ENCODE measurements at regions not wholly inside any gene's neighbourhood (a gene's known extent, or its start where the extent isn't known, plus 50 kb on each side); places are given as distances from the start of the nearest gene placed in this dataset.

DNA sequence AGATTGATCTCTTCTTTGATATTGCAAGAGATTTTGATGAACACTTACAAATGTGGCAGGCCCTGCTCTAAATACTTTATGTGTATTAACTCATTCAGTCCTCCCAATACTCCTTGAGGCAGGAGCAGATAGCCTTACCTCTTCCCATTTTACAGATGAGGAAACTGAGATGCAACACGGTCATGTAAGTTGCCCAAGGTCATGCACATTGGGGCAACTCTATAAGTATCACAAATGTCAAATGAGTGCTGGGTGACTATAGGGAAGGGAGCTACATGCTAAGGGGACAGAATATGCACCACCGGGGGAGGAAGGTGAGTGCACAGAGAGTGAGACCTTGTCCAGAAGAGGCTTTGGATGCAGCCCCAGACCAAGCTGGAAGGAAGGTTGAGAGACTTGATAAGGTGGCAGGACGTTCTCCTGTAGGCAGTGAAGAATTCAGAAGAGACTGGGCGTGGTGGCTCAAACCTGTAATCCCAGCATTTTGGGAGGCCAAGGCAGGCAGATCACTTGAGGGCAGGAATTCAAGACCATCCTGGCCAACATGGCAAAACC is 132.3 kb upstream of the PWP1 start:
- Histone ChIP-seq H3K9me3 (replicated peaks in 1 of 3) (peaks cover 0 to 8% (median 0%) of the 10 kb centered on the region in 3 donors), H3K4me3 (no peak overlapping the region), H3K27ac (no peak overlapping the region), H3K4me1 (replicated peaks in 1 of 2) (no peaks in the 10 kb centered on the region), H3K36me3 (replicated peaks in 1 of 2) (no peaks in the 10 kb centered on the region), H3K27me3 (no peaks in the 10 kb centered on the region)
- 90 to 92% (median 91%) methylated on average over 4 of the region's 4 CpGs for WGBS, 4 donors
- TF ChIP-seq, protein P1, sequence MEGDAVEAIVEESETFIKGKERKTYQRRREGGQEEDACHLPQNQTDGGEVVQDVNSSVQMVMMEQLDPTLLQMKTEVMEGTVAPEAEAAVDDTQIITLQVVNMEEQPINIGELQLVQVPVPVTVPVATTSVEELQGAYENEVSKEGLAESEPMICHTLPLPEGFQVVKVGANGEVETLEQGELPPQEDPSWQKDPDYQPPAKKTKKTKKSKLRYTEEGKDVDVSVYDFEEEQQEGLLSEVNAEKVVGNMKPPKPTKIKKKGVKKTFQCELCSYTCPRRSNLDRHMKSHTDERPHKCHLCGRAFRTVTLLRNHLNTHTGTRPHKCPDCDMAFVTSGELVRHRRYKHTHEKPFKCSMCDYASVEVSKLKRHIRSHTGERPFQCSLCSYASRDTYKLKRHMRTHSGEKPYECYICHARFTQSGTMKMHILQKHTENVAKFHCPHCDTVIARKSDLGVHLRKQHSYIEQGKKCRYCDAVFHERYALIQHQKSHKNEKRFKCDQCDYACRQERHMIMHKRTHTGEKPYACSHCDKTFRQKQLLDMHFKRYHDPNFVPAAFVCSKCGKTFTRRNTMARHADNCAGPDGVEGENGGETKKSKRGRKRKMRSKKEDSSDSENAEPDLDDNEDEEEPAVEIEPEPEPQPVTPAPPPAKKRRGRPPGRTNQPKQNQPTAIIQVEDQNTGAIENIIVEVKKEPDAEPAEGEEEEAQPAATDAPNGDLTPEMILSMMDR (IDR thresholded peaks at IDR 0.05): no peak
- no peak for TF ChIP-seq POLR2A (IDR thresholded peaks at IDR 0.05)
- intact Hi-C loops (cut with DNase I): no loop called here
- no peak for DNase-seq

DNA sequence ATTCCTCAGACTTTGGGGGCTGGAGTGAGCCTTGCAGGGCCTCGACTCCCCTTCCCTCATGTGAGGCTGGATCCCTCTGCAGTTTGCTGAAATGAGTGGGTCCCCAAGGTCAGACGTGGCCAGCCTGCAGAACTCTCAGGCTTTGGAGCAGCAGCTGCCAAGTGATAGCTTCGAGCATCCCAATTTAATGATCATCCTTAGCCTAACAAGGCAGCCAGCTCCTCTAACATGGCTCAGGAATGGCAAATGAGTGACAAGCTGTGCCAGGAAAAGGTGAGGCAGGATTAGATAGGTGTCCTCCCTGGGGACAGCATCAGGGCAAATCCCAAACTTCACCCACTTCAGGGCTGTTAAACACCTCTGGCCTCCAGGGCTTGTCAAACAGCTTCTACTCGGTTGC is 130.7 kb upstream of the PWP1 start:
- Histone ChIP-seq H3K4me3 (no peak overlapping the region), H3K9me3 (replicated peaks in 1 of 3) (no peaks in the 10 kb centered on the region), H3K4me1 (replicated peaks in 1 of 2) (no peaks in the 10 kb centered on the region), H3K27me3 (no peaks in the 10 kb centered on the region), H3K36me3 (replicated peaks in 1 of 2) (no peaks in the 10 kb centered on the region), H3K27ac (no peak overlapping the region)
- no peak for TF ChIP-seq POLR2A (IDR thresholded peaks at IDR 0.05)
- TF ChIP-seq, protein P1 (IDR thresholded peaks at IDR 0.05): no peak
- DNase-seq: no peak
- 57 to 71% (median 62%) methylated on average over 4 of the region's 4 CpGs for WGBS, 4 donors
- intact Hi-C loops (cut with DNase I): no loop called here

DNA sequence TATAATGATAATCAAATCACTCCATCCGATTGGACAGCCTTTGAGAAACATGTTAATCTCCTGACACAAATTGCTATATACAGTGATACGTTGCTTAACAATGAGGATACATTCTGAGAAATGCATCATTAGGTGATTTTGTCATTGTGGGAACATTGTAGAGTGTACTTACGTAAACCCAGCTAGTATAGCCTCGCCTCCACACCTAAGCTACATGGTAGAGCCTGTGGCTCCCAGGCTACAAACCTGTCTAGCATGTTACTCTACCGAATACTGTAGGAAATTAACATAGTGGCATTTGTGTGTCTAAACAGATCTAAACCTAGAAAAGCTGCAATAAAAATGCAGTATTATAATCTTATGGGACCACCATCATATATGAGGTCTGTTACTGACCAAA is 128.6 kb upstream of the PWP1 start:
- intact Hi-C loops (cut with DNase I): no loop called here
- H3K36me3 ChIP-seq (replicated peaks in 1 of 2): no peaks in the 10 kb centered on the region
- H3K4me1 ChIP-seq (replicated peaks in 1 of 2): no peaks in the 10 kb centered on the region
- 90 to 93% (median 92%) methylated on average over 5 of the region's 5 CpGs for WGBS, 4 donors
- no peak for DNase-seq
- no peaks in the 10 kb centered on the region for H3K9me3 ChIP-seq (replicated peaks in 1 of 3)
- H3K27me3 ChIP-seq: no peaks in the 10 kb centered on the region
- no peak overlapping the region for H3K27ac ChIP-seq
- TF ChIP-seq POLR2A (IDR thresholded peaks at IDR 0.05): no peak
- TF ChIP-seq, protein P1 (IDR thresholded peaks at IDR 0.05): no peak
- H3K4me3 ChIP-seq: no peak overlapping the region

DNA sequence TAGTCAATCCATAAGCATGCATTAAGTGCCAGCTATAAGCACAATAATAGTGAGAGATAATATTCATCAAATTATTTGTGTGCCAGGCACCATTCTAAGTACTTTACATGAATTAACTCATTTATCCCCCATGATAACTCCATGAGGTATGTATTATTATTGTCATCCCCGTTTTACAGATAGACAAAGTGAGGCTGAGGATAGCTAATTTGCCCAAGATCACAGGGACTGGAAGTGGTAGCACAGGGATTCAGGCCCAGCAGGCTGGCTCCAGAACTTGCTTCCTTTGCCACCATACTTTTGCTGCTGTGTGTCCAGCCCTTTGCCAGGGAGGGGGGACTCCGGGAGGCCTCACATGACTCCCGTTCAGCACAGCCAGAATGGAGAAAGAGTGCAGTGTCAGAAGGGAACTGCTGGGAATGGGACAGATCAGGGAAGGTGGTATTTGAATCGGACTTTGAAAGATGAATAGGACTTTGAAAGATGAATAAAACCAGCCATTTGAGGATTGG is 128.0 kb upstream of the PWP1 start:
- 77 to 83% (median 79%) methylated on average over 4 of the region's 4 CpGs for WGBS, 4 donors
- intact Hi-C loops (cut with DNase I): no loop called here
- DNase-seq: no peak

More for the DNA sequence above, 128.0 kb upstream of the PWP1 start:
- H3K4me1 ChIP-seq (replicated peaks in 1 of 2): no peaks in the 10 kb centered on the region
- H3K36me3 ChIP-seq (replicated peaks in 1 of 2): no peaks in the 10 kb centered on the region
- TF ChIP-seq, protein P1 (IDR thresholded peaks at IDR 0.05): no peak
- TF ChIP-seq POLR2A (IDR thresholded peaks at IDR 0.05): no peak
- H3K27me3 ChIP-seq: no peaks in the 10 kb centered on the region
- H3K9me3 ChIP-seq (replicated peaks in 1 of 3): no peaks in the 10 kb centered on the region
- H3K27ac ChIP-seq: no peak overlapping the region
- H3K4me3 ChIP-seq: no peak overlapping the region
